IMR-90 (cell line): ENCODE measurements at regions not wholly inside any gene's neighbourhood (a gene's known extent, or its start where the extent isn't known, plus 50 kb on each side); places are given as distances from the start of the nearest gene placed in this dataset.
"Not testable (repeated sequence)": the region's sequence is repeated elsewhere in the genome, so short reads cannot be mapped to it uniquely, and the experiment has no call there.

Experiments
- BHLHE40 ChIP-seq: fragments of 150-350 bp; IDR thresholded peaks from 2 replicates; pipeline ENCODE4 v1.6.1; 2016; ENCODE audit warnings: mild to moderate bottlenecking, low read depth, low read length
- CEBPB ChIP-seq: IDR thresholded peaks from 2 replicates; pipeline ENCODE4 v1.6.1; 2012; ENCODE audit warnings: low read depth, low read length, improper control_type of control experiment
- CHD1 ChIP-seq: IDR thresholded peaks from 2 replicates; pipeline ENCODE4 v1.6.1; 2012; ENCODE audit warnings: low read depth, low read length, improper control_type of control experiment
- FOS ChIP-seq: fragments of 150-350 bp; IDR thresholded peaks from 2 replicates; pipeline ENCODE4 v1.6.1; 2016; ENCODE audit warnings: low read depth, low read length
- MAFK ChIP-seq: IDR thresholded peaks from 2 replicates; pipeline ENCODE4 v1.6.1; 2012; ENCODE audit warnings: low read depth, low read length, improper control_type of control experiment
- POLR2A ChIP-seq: IDR thresholded peaks from 2 replicates; pipeline ENCODE4 v1.6.1; 2012; ENCODE audit warnings: mild to moderate bottlenecking, low read depth, low read length
- RAD21 ChIP-seq: IDR thresholded peaks from 2 replicates; pipeline ENCODE4 v1.6.1; 2012; ENCODE audit warnings: low read length, improper control_type of control experiment
- RCOR1 ChIP-seq: IDR thresholded peaks from 2 replicates; pipeline ENCODE4 v1.6.1; 2012; ENCODE audit warnings: mild to moderate bottlenecking, low read length, improper control_type of control experiment; ENCODE audit not compliant: insufficient replicate concordance
- RFX5 ChIP-seq: IDR thresholded peaks from 2 replicates; pipeline ENCODE4 v1.8.0; 2012; ENCODE audit warnings: low read depth, mild to moderate bottlenecking, low read length, moderate library complexity
- SMC3 ChIP-seq: fragments of 150-350 bp; IDR thresholded peaks from 2 replicates; pipeline ENCODE4 v1.6.1; 2016; ENCODE audit warnings: low read depth, mild to moderate bottlenecking, antibody characterized with exemption, low read length, moderate library complexity
- TF ChIP-seq, protein P1 (sequence below): conservative IDR thresholded peaks from 2 replicates; pipeline ENCODE4 v1.5.1; 2012; ENCODE audit warnings: mild to moderate bottlenecking, low read depth, low read length, improper control_type of control experiment
- TF ChIP-seq, protein P2 (sequence below): fragments of 150-350 bp; IDR thresholded peaks from 2 replicates; pipeline ENCODE4 v1.6.1; 2017; ENCODE audit warnings: mild to moderate bottlenecking, antibody characterized with exemption, low read length, low read depth

DNA sequence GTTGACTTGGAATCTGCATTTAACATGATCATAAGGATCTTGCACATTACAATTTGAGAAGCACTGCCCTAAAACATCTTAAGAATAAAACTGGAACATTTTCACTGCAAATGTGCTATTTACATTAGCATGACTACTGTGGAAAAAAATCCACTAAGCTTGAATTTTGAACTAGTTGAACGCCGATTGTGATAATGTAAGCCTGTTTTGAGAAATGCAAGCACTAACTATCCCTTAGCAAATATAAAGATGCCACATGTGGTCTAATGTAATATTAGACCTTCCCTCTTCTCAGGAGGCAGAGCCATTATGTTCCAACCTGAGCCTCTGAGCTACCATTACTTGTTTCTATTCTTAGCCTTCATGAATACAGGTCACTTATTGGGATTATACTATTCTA lies 278.0 kb downstream of the SPATA31A6 start:
- TF ChIP-seq POLR2A, BHLHE40, SMC3, MAFK, FOS, RFX5, RAD21, CEBPB, CHD1, RCOR1: not testable (repeated sequence)
- TF ChIP-seq, protein P1, sequence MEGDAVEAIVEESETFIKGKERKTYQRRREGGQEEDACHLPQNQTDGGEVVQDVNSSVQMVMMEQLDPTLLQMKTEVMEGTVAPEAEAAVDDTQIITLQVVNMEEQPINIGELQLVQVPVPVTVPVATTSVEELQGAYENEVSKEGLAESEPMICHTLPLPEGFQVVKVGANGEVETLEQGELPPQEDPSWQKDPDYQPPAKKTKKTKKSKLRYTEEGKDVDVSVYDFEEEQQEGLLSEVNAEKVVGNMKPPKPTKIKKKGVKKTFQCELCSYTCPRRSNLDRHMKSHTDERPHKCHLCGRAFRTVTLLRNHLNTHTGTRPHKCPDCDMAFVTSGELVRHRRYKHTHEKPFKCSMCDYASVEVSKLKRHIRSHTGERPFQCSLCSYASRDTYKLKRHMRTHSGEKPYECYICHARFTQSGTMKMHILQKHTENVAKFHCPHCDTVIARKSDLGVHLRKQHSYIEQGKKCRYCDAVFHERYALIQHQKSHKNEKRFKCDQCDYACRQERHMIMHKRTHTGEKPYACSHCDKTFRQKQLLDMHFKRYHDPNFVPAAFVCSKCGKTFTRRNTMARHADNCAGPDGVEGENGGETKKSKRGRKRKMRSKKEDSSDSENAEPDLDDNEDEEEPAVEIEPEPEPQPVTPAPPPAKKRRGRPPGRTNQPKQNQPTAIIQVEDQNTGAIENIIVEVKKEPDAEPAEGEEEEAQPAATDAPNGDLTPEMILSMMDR, result not testable (repeated sequence)
- TF ChIP-seq, protein P2, sequence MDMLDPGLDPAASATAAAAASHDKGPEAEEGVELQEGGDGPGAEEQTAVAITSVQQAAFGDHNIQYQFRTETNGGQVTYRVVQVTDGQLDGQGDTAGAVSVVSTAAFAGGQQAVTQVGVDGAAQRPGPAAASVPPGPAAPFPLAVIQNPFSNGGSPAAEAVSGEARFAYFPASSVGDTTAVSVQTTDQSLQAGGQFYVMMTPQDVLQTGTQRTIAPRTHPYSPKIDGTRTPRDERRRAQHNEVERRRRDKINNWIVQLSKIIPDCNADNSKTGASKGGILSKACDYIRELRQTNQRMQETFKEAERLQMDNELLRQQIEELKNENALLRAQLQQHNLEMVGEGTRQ, result not testable (repeated sequence)
